AG09309 (cell line): ENCODE measurements at regions not wholly inside any gene's neighbourhood (a gene's known extent, or its start where the extent isn't known, plus 50 kb on each side); places are given as distances from the start of the nearest gene placed in this dataset.
"Not testable (repeated sequence)": the region's sequence is repeated elsewhere in the genome, so short reads cannot be mapped to it uniquely, and the experiment has no call there.

ENCODE experiments used
- DNase-seq: peaks from one replicate; pipeline ENCODE4 v3.0.0-alpha.2; 2010; ENCODE audit warnings: low read depth
- H3K4me3 ChIP-seq: 2 replicates; pipeline ENCODE4 v1.5.1; 2011; ENCODE audit warnings: mild to moderate bottlenecking, low read depth, low read length, moderate library complexity; ENCODE audit not compliant: control insufficient read depth
- TF ChIP-seq, protein P1 (sequence below): IDR thresholded peaks from 2 replicates; pipeline ENCODE4 v1.5.1; 2011; ENCODE audit warnings: mild to moderate bottlenecking, low read depth, low read length, inconsistent platforms; ENCODE audit not compliant: insufficient read depth, control insufficient read depth; ENCODE audit errors: missing control alignments

DNA sequence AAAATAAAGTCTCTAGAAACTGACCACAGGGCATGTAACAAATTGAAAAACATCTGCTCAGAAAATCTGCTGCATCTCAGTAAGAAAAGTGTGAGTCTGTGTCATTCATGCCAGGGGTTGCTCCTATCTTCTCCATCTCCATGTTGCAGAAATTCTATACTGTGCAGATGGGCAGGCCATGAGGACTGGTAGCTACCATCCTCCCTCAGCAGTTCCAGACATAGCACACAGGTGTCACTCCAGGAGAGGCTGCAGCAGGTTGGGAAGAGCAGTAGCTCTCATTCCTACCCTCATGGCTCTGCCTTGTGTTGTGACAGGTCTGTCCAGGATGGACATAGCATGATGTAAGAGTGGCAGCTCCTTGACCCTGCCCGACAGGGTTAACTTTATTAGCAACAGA lies 173.4 kb downstream of the NDUFS4 start:
- DNase-seq = no peak
- TF ChIP-seq, protein P1, sequence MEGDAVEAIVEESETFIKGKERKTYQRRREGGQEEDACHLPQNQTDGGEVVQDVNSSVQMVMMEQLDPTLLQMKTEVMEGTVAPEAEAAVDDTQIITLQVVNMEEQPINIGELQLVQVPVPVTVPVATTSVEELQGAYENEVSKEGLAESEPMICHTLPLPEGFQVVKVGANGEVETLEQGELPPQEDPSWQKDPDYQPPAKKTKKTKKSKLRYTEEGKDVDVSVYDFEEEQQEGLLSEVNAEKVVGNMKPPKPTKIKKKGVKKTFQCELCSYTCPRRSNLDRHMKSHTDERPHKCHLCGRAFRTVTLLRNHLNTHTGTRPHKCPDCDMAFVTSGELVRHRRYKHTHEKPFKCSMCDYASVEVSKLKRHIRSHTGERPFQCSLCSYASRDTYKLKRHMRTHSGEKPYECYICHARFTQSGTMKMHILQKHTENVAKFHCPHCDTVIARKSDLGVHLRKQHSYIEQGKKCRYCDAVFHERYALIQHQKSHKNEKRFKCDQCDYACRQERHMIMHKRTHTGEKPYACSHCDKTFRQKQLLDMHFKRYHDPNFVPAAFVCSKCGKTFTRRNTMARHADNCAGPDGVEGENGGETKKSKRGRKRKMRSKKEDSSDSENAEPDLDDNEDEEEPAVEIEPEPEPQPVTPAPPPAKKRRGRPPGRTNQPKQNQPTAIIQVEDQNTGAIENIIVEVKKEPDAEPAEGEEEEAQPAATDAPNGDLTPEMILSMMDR = no peak
- no peak overlapping the region for H3K4me3 ChIP-seq

DNA sequence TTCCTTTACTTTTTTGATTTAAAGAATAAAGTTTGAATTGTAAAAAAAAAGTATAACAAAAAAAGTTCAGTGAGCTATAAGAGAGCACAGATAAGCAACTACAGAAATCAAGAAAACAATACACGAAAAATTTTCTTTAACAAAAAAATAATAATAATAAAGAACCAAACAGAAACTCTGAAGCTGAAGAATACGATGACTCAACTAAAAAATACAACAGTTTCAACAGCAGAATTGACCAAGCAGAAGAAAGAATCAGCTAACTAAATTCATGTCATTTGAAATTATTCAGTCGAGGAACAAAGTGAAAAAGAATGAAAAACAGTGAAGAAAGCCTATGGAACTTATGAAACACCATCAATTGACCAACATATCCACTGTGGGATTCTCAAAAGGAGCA lies 177.7 kb downstream of the NDUFS4 start:
- DNase-seq = no peak
- TF ChIP-seq, protein P1 = no peak
- H3K4me3 ChIP-seq = no peak overlapping the region

DNA sequence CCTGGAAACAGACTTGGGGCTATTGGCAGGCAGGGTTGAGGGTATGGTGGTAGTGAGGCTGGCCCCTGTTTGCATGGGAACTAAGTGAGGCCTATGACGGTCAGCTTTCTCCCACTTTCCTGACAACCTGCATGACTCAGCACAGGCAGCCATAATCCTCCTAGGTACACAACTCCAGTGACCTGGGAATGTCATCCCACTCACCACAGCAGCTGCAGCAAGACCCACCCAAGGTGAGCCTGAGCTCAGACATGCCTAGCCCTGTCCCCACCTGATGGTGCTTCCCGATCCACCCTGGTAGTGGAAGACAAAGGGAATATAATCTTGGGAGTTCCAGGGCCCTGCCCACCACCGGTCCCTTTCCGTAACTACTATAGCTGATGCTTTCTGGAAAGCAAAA lies 178.7 kb downstream of the NDUFS4 start:
- no peak overlapping the region for H3K4me3 ChIP-seq
- DNase-seq = no peak
- TF ChIP-seq, protein P1 = no peak

DNA sequence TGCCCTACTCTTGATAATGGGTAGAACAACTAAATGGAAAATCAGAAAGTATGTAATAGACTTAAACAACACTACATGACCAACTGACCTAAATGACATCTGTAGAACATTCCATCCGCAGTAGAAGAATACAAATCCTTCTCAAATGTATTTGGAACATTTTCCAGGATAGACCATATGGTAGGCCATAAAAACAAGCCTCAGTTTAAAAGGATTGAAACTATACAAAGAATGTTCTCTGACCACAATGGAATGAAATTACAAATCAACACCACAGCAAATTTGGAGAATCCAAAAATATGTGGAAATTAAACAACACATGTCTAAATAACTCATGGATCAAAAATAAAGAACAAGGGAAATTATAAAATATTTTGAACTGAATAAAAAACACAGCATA lies 189.2 kb downstream of the NDUFS4 start:
- H3K4me3 ChIP-seq = no peak overlapping the region

DNA sequence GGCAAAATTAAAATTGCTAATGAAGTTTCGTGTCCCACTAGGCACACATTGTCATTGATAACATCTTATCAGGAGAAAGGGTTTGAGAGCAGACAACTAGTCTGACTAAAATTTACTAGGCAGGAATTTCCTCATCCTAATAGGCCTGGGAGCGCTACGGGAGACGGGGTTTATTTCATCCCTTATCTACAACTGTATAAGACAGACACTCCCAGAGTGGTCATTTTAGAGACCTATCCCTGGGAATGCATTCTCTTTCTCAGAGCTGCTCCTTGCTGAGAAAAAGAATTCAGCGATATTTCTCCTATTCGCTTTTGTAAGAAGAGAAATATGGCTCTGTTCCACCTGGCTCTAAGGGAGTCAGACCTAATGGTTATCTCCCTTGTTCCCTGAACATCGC lies 191.8 kb downstream of the NDUFS4 start:
- not testable (repeated sequence) for DNase-seq, H3K4me3 ChIP-seq

More for the DNA sequence above, 189.2 kb downstream of the NDUFS4 start:
- TF ChIP-seq, protein P1 = no peak
- peak; percentile 23 for DNase-seq

DNA sequence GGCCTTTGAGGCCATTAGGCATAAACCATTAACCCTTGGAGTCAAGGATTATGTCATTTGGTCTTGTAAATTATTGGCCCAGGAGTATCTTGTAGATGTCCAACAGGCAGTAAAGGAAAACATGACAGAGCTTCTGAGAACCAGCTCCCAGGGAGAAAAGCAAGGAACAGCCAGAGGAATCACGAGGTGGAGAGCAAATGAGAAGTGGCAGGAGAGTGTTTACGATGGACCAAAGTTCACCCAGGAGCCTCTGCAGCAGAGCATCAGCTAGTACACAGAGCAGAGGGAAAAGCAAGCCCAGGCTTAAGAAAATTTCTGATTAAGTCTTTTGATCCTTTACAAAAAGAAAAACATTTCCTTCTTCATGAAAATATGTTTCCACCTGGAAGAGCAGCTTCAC lies 206.2 kb downstream of the NDUFS4 start:
- TF ChIP-seq, protein P1 = no peak
- H3K4me3 ChIP-seq = no peak overlapping the region
- no peak for DNase-seq

DNA sequence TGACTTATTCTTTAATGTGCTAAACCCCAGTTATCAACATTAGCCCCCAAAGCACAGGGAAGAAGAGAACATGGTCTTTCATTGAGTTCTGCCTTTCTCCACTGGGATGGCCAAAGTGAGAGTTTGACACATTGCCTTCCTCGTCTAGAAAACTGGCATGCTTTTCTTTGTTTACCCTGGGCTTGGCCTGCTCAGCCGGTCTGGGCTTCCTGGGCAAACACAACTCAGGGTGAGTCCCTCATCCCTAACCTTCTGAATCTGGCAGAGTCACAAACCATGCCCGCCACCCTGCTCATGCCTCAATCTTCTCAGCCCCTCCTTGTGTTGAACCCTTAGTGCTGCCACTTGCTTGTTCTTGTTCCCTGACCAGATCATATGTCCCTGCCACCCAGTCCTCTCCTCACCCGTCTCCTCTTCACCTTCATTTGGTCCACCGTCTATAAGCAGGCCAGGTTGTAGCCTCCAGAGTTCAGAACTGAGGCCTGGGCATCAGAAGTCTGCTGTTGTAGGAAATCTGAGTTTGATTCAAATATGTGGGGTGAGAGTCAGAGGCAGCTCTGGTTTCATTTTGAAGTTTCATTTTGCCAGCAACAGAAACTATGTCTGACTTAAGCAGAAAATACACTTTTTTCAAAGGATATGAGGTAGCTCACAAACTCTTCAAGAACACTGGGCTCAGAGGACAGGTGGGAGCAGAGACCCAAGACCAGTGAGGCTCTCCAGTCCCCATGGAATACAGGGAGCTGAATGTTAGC lies 217.6 kb downstream of the NDUFS4 start:
- no peak for DNase-seq
- H3K4me3 ChIP-seq = no peak overlapping the region
- TF ChIP-seq, protein P1 = no peak
